ENCODE measurements at regions not wholly inside any gene's neighbourhood (a gene's known extent, or its start where the extent isn't known, plus 50 kb on each side); places are given as distances from the start of the nearest gene placed in this dataset.
"Not testable (repeated sequence)": the region's sequence is repeated elsewhere in the genome, so short reads cannot be mapped to it uniquely, and the experiment has no call there.

- DNase-seq (ENCODE audit: low read depth), result no peak
These were observed 195.7 kb downstream of the PALM2AKAP2 start for GRCh38 chr9:109975574-109976295.

GRCh38 chr9:109976303-109976702 lies 196.3 kb downstream of the PALM2AKAP2 start:
- no peak for DNase-seq (ENCODE audit: low read depth)

DNA sequence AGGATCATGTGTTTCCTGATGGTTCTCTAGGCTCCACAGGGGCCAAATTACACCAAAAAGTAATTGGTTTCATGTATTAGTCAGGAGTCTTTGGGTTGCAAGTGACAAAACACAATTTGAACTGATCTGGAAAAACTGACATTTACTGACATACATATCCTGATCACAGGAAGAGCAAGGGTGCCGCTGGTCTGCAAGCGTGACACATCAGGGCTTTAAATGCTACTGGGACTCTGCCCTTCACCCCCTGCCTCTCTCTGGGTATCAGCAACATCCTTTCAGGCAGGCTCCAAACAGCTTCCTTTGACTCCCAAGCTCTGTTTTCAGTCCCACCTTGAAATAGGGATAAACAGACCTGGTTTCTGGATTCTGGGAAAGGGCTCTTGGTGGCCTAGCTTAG lies 197.5 kb downstream of the PALM2AKAP2 start:
- DNase-seq (ENCODE audit: low read depth), result no peak

DNA sequence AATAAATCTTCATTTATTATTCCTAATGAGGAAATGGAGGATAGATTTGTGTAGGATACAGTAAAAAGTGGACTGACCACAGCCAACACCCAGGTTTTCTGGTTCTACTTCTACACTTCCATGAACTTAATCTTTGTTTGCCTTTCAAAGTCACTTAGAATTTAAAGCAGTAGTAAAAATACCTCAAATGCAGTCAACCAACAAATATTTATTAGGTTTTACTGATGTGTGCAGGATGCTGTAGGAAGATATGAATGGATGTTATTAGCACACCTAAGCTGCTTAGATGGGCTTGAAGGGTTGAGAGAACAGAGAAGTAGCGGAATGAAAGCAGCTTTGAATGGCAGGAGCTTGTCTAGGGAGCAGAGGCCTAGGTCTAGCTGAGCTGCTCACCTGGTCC lies 201.1 kb downstream of the PALM2AKAP2 start:
- DNase-seq (ENCODE audit: low read depth), result no peak

DNA sequence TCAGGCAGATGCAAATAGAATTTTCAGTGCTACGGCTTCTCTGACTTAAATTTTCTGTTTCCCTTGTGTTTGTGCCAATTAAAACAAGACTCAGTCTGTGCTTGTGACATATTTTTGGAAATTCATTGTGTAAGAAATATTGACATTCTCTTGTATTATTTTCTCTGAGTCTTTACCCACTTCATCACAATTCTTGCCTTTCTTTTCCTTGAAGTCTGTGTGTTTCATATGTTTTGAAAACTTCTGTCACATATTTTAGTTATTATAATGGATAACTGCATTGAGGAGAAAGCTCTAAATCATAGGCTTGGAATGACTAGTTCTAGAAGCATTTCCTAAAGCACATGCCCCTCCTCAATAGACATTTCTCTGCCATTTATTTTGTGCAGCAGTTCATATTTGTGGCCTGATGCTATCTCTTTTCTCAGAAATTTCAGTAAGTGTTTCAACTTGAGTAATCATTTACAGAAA lies 206.6 kb downstream of the PALM2AKAP2 start:
- DNase-seq (ENCODE audit: low read depth), result no peak

DNA sequence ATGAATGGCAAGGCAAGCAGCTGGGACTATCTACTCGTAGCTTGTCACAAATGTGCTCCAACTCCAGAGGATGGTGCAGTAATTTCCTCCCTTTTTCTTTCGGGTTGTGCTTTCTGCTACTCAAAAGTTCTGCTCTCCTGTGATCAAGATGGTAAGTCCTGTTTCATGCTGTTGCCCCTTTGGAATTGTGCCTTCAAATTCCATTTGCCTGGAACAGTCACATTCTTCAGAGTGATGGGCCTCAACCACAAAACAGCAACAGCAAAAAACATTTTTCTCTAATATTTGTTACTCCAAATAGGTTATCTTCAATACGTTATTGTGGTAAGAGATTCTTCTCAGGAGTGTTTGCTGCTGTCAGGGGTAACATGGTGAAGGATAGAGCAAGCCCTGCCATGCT lies 209.3 kb downstream of the PALM2AKAP2 start:
- no peak for DNase-seq (ENCODE audit: low read depth)

DNA sequence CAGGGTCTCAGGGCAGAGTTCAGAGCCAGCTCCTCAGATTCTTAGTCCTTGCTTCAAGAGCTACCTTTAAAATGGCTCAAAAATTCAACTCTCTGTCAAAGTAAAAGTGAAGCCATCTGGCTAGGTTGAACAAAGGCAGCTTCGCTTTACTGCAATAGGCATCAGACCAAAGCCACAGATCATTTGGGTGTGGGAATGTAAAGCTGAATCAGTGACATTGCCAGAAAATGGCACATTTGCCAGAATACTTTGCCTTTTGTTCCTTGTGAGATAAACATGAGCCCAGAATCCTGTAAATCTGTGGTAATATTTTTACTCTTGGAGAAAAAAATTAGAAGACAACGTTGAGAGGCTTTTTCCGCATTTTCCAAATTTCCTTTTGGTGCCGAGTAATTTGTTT lies 210.5 kb downstream of the PALM2AKAP2 start:
- DNase-seq (ENCODE audit: low read depth), result no peak

DNA sequence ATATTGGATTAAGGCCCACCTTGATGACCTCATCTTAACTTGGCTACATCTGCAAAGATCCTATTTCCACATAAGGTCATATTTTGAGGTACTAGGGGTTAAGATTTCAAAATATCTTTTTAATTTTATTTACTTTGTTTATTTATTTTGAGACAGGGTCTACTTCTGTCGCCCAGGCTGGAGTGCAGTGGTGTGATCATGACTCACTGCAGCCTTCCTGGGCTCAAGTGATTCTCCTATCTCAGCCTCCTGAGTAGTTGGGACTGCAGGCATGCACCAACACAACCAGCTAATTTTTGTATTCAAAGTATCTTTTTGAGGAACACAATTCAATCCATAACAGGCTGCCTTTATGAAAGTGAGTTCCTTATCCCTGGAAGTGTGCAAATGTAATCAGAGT lies 212.3 kb downstream of the PALM2AKAP2 start:
- no peak for DNase-seq (ENCODE audit: low read depth)

GRCh38 chr9:109993250-109993978 lies 213.4 kb downstream of the PALM2AKAP2 start:
- DNase-seq (ENCODE audit: low read depth), result no peak

GRCh38 chr9:109994141-109994540 lies 213.8 kb downstream of the C9orf152 start:
- DNase-seq (ENCODE audit: low read depth), result no peak

GRCh38 chr9:109996936-109997580 lies 210.9 kb downstream of the C9orf152 start:
- DNase-seq (ENCODE audit: low read depth), result no peak

GRCh38 chr9:109997682-109998081 lies 210.3 kb downstream of the C9orf152 start:
- DNase-seq (ENCODE audit: low read depth), result no peak

DNA sequence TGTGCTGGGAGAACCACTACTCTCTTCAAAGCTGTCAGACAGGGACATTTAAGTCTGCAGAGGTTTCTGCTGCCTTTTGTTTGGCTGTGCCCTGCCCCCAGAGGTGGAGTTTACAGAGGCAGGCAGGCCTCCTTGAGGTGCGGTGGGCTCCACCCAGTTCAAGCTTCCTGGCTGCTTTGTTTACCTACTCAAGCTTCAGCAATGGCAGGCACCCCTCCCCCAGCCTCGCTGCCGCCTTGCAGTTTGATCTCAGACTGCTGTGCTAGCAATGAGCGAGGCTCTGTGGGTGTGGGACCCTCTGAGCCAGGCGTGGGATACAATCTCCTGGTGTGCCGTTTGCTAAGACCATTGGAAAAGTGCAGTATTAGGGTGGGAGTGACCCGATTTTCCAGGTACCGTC lies 202.4 kb downstream of the C9orf152 start:
- DNase-seq (ENCODE audit: low read depth), result not testable (repeated sequence)

DNA sequence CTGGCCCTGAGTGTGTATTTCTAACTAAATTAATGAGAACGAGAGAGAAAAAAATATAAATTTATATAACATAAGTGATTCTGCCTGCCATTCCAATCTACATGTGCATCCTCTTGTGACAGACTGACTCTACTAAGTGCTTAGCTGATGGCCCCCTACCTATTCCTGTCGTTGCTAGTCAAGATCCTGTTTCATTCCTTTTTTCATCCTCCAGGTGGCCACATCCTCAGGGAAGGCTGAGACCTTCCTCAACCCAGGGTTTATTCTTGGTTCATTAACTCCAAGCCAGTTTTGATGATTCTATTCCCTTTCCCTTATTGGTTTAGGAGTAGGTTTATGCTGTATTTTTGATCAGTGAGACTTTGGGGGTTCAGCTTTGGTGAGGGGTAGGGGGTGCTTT lies 201.3 kb downstream of the C9orf152 start:
- no peak for DNase-seq (ENCODE audit: low read depth)

- DNase-seq (ENCODE audit: low read depth), result no peak
These were observed 200.3 kb downstream of the C9orf152 start for GRCh38 chr9:110007477-110008270.

- no peak for DNase-seq (ENCODE audit: low read depth)
These were observed 199.3 kb downstream of the C9orf152 start for GRCh38 chr9:110008663-110009062.

GRCh38 chr9:110011628-110012320 lies 196.2 kb downstream of the C9orf152 start:
- no peak for DNase-seq (ENCODE audit: low read depth)

DNA sequence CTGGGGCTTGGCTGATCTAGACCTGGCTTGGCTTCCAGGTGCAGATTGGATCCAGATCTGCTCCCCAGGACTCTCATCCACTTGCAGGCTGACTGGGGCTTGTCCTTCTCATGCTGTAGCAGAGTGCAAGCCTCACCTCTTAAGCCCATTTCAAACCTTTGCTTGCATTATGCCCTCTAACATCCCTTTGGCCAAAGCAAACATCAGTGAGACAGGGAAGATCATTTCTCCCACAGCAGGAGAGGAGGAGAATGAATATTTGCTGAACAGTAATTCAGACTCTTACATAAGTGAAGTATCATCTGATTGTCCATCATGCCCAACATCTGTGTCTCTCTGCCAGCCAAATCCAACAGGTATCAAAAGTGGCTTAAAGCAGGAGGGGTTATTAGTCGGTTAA lies 194.9 kb downstream of the C9orf152 start:
- DNase-seq (ENCODE audit: low read depth), result no peak

DNA sequence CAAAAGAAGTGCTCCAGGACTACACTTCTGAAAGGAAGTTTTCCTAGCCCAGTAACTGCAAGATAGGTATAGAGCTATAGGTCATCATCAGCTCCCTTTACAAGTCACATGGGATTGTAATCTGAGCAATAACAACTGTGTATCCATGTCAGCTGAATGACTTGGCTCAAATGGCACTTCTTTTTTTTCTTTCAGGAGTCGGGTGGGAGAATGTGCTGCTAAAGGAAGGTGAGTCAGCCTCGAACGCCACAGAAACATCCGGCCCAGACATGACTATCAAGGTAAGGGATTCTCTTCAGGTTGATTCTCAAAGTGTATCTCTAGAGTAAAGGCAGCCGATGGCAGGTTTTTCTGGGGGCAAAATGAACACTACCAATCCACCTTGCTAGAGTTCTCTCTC lies 192.2 kb downstream of the C9orf152 start:
- DNase-seq (ENCODE audit: low read depth), result no peak

GRCh38 chr9:110016340-110016739 lies 191.6 kb downstream of the C9orf152 start:
- DNase-seq (ENCODE audit: low read depth), result no peak

GRCh38 chr9:110020216-110020615 lies 187.7 kb downstream of the C9orf152 start:
- not testable (repeated sequence) for DNase-seq (ENCODE audit: low read depth)

GRCh38 chr9:110021891-110022290 lies 186.1 kb downstream of the C9orf152 start:
- DNase-seq (ENCODE audit: low read depth), result no peak

Data from stimulated activated CD8-positive, alpha-beta memory T cell treated with anti-CD3 and anti-CD28 coated beads, Interleukin-12 subunit alpha, Interleukin-12 subunit beta, amount 100 ng/mL, for 1 hour (primary cell).